ENCODE measurements at regions not wholly inside any gene's neighbourhood (a gene's known extent, or its start where the extent isn't known, plus 50 kb on each side); places are given as distances from the start of the nearest gene placed in this dataset.

DNA sequence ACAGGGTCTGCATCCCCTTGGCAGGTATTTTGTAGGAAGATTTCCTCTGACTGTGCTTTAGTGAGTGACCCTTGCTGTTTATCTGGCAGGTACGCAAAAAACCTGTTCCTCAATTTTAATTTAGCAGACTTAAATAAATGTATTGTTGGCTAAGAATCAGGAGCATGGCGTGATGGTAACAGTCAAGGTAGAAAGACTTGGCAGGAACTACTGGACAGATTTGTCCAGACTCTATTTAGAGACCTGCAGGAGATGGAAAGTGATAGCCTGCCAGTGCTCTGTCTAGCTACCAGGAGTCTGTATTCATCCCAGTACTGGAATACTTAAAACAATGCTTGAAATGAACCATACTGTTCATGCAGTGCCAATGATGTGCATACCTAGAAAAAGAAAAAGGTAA is 78.8 kb upstream of the MAST4 start:
- Histone ChIP-seq H3K14ac (ENCODE audit: insufficient read length) (no peak overlapping the region), H2BK15ac (ENCODE audit: low read length) (no peak overlapping the region), H2AFZ (ENCODE audit: low read length) (no peak overlapping the region), H3K4ac (replicated peaks; ENCODE audit: insufficient read length, low read depth, low read length) (no peak overlapping the region), H3K56ac (replicated peaks; ENCODE audit: insufficient read length, low read depth, low read length) (no peak overlapping the region), H3K79me2 (ENCODE audit: control insufficient read depth in 1 of 2, insufficient read depth in 2 of 2, low read length in 2 of 2) (no peaks in the 10 kb centered on the region), H3K9ac (replicated peaks in 1 of 4; ENCODE audit: extremely low read depth in 1 of 4, low read depth in 3 of 4, low read length in 3 of 4) (no peak overlapping the region), H3K23me2 (ENCODE audit: low read depth, low read length) (no peaks in the 10 kb centered on the region), H3K9me3 (ENCODE audit: insufficient read depth in 2 of 2, low read depth in 1 of 2, low read length in 1 of 2) (peaks cover 4 to 11% of the 10 kb centered on the region in 2 experiments; a peak in 3 of 4 replicates), H2BK5ac (ENCODE audit: low read depth, low read length) (no peak overlapping the region), H2BK20ac (ENCODE audit: low read length) (no peak overlapping the region), H3K36me3 (ENCODE audit: control insufficient read depth in 2 of 4, insufficient read depth in 4 of 4, low read length in 3 of 4) (no peaks in the 10 kb centered on the region; a peak in 1 of 8 replicates), H3K27ac (ENCODE audit: low read depth, low read length) (no peak overlapping the region), H4K8ac (ENCODE audit: extremely low read depth, insufficient read depth, low read length) (no peak overlapping the region), H3K4me3 (ENCODE audit: extremely low read depth in 1 of 4, insufficient read depth in 2 of 4, low read depth in 3 of 4, low read length in 4 of 4) (no peak overlapping the region), H4K5ac (ENCODE audit: insufficient read length, low read depth, low read length) (no peak overlapping the region), H2BK120ac (replicated peaks; ENCODE audit: low read depth, low read length) (no peak overlapping the region), H4K20me1 (replicated peaks in 1 of 2; ENCODE audit: control insufficient read depth in 1 of 2, insufficient read depth in 2 of 2, low read length in 2 of 2) (no peaks in the 10 kb centered on the region), H3K18ac (ENCODE audit: extremely low read depth, low read length) (no peak overlapping the region), H3K27me3 (replicated peaks in 1 of 4; ENCODE audit: control insufficient read depth in 3 of 4, extremely low read depth in 1 of 4, insufficient read depth in 3 of 4, low read length in 3 of 4) (no peaks in the 10 kb centered on the region), H3K4me1 (replicated peaks in 1 of 4; ENCODE audit: control insufficient read depth in 3 of 4, insufficient read depth in 4 of 4, low read length in 3 of 4) (no peaks in the 10 kb centered on the region), H3K23ac (ENCODE audit: insufficient read length) (no peak overlapping the region), H2BK12ac (ENCODE audit: low read depth, low read length) (no peak overlapping the region), H3K4me2 (ENCODE audit: insufficient read depth in 1 of 2, low read depth in 2 of 2, low read length in 2 of 2) (no peak overlapping the region), H3K79me1 (ENCODE audit: low read depth, low read length) (no peaks in the 10 kb centered on the region), H4K91ac (replicated peaks; ENCODE audit: insufficient read length, low read length) (no peak overlapping the region), H2AK5ac (ENCODE audit: low read depth, low read length) (no peak overlapping the region)
- 91% methylated on average over 2 of the region's 2 CpGs; no CpG with 5 or more reads in 1 of the 2 experiments for WGBS, 2 experiments (ENCODE audit: extremely low coverage in 1 of 2, insufficient coverage in 1 of 2, insufficient read length in 1 of 2, insufficient replicate concordance in 2 of 2, low coverage in 1 of 2, low lambda C conversion rate in 2 of 2, missing lambda C conversion rate in 1 of 2)
- FAIRE-seq (no peak), DNase-seq (ENCODE audit: low read depth in 1 of 2, low spot score in 2 of 2) (no peak)
- ChIA-PET POLR2A (ENCODE audit: partially characterized antibody) (no interaction called here), CTCF (ENCODE audit: partially characterized antibody) (interaction anchor here (1.1 to 1.6 kb wide), 3 partner anchors 18 to 211 kb away, joined by 3 to 4 read pairs (median 4); no protein-coding TSS in a partner anchor)
- TF ChIP-seq, protein P1, sequence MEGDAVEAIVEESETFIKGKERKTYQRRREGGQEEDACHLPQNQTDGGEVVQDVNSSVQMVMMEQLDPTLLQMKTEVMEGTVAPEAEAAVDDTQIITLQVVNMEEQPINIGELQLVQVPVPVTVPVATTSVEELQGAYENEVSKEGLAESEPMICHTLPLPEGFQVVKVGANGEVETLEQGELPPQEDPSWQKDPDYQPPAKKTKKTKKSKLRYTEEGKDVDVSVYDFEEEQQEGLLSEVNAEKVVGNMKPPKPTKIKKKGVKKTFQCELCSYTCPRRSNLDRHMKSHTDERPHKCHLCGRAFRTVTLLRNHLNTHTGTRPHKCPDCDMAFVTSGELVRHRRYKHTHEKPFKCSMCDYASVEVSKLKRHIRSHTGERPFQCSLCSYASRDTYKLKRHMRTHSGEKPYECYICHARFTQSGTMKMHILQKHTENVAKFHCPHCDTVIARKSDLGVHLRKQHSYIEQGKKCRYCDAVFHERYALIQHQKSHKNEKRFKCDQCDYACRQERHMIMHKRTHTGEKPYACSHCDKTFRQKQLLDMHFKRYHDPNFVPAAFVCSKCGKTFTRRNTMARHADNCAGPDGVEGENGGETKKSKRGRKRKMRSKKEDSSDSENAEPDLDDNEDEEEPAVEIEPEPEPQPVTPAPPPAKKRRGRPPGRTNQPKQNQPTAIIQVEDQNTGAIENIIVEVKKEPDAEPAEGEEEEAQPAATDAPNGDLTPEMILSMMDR (IDR thresholded peaks at IDR 0.05; ENCODE audit: control extremely low read depth in 1 of 3, insufficient read depth in 1 of 3, low read depth in 1 of 3, low read length in 3 of 3): no peak
- no peak for TF ChIP-seq MAFK (IDR thresholded peaks at IDR 0.05; ENCODE audit: low read depth, low read length)
- no peak for TF ChIP-seq SUZ12 (IDR thresholded peaks at IDR 0.05; ENCODE audit: low read length)
- no peak for TF ChIP-seq KDM5A (IDR thresholded peaks at IDR 0.05; ENCODE audit: low read length)
- TF ChIP-seq SP1 (IDR thresholded peaks at IDR 0.05; ENCODE audit: low read depth, low read length): no peak
- no peak for TF ChIP-seq NRF1 (IDR thresholded peaks at IDR 0.05; ENCODE audit: low read depth, low read length)
- TF ChIP-seq SIX5 (IDR thresholded peaks at IDR 0.05; ENCODE audit: low read depth, low read length): no peak
- TF ChIP-seq TCF12 (IDR thresholded peaks at IDR 0.05; ENCODE audit: low read depth, low read length): no peak
- TF ChIP-seq SP2 (IDR thresholded peaks at IDR 0.05; ENCODE audit: low read length): no peak
- TF ChIP-seq, protein P2, sequence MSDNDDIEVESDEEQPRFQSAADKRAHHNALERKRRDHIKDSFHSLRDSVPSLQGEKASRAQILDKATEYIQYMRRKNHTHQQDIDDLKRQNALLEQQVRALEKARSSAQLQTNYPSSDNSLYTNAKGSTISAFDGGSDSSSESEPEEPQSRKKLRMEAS (IDR thresholded peaks at IDR 0.05): no peak
